Spinal cord (tissue), 9 donors: ENCODE measurements at regions not wholly inside any gene's neighbourhood (a gene's known extent, or its start where the extent isn't known, plus 50 kb on each side); places are given as distances from the start of the nearest gene placed in this dataset.
A peak's percentile ranks its signal among the peaks of the same experiment; 100 is the strongest.
"Not testable (repeated sequence)": the region's sequence is repeated elsewhere in the genome, so short reads cannot be mapped to it uniquely, and the experiment has no call there.

Experiments
- DNase-seq, 6 donors: peaks; one replicate each; pipeline versions ENCODE4 v3.0.0 to v3.0.0-alpha.2; 2013 to 2015; ENCODE audit warnings: low spot score in 6 of 6, low read depth in 4 of 6
- H3K27ac ChIP-seq: one replicate; pipeline ENCODE4 v1.5.1; 2013; ENCODE audit warnings: low read depth, low read length, control low read depth
- H3K27me3 ChIP-seq: one replicate; pipeline ENCODE4 v1.6.1; 2013; ENCODE audit warnings: low read length; ENCODE audit not compliant: control insufficient read depth, insufficient read depth
- H3K36me3 ChIP-seq: one replicate; pipeline ENCODE4 v1.6.1; 2013; ENCODE audit warnings: low read length; ENCODE audit not compliant: control insufficient read depth, insufficient read depth
- H3K4me1 ChIP-seq: one replicate; pipeline ENCODE4 v1.6.1; 2013; ENCODE audit warnings: low read length; ENCODE audit not compliant: control insufficient read depth, insufficient read depth
- H3K4me3 ChIP-seq: one replicate; pipeline ENCODE4 v1.5.1; 2013; ENCODE audit warnings: low read depth, low read length, control low read depth
- H3K9me3 ChIP-seq: one replicate; pipeline ENCODE4 v1.6.1; 2013; ENCODE audit warnings: low read length; ENCODE audit not compliant: control insufficient read depth, insufficient read depth
- WGBS: methylation state at CpG from one replicate; pipeline ENCODE4 v1.1.5; 2013; ENCODE audit warnings: missing lambda C conversion rate; ENCODE audit not compliant: insufficient coverage; 5-methylcytosine and 5-hydroxymethylcytosine counted together
- donor health status: healthy.

DNA sequence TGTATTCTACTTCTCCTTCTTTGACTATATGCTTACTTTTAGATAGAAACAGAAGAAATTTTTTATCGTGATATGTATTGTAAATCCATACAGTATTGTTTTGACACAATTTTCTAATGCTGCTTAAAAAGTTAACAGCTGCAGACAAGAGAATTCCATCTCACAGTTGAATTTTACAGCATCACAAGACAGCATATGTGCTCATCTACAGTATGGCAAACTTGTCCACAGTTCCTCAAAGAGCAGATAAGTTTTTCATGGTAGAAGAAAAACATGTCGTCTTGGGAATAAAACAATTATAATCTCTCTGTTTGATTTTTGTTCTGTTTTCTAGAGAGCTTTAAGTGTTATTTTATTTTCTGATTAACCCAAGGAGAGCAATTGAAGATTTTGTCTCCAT is 438.5 kb upstream of the NUDT12 start:
- DNase-seq = peak in 1 of 6 donors; percentile 55
- Histone ChIP-seq H3K27ac (no peak overlapping the region), H3K4me1 (no peaks in the 10 kb centered on the region), H3K27me3 (no peaks in the 10 kb centered on the region), H3K36me3 (no peaks in the 10 kb centered on the region), H3K4me3 (no peak overlapping the region), H3K9me3 (no peaks in the 10 kb centered on the region)
- no CpG with 5 or more reads among the region's 2 CpGs for WGBS

DNA sequence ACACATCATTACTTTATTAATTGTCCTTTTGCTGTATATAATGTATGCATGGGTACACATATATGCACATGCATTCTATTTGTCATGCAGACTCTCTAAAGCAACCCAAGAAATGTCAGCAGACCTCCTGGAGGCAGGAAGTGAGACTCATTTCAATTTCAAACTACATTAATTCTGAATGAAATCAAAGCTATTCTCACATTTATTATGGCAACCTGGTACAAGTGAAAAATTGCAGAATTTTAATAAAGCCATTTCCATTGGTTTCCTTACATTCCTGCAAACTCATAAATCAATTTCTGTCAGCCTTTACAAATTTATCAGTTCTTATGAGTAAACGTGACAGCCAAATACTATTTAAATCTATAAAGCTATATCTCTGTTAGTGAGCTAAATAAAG is 430.4 kb upstream of the NUDT12 start:
- no CpG with 5 or more reads among the region's 1 CpG for WGBS
- no peak overlapping the region for H3K4me3 ChIP-seq
- no peaks in the 10 kb centered on the region for H3K9me3 ChIP-seq
- no peaks in the 10 kb centered on the region for H3K27me3 ChIP-seq
- no peaks in the 10 kb centered on the region for H3K36me3 ChIP-seq
- H3K4me1 ChIP-seq = no peaks in the 10 kb centered on the region
- no peak overlapping the region for H3K27ac ChIP-seq
- DNase-seq = peak in 1 of 6 donors; percentile 26

DNA sequence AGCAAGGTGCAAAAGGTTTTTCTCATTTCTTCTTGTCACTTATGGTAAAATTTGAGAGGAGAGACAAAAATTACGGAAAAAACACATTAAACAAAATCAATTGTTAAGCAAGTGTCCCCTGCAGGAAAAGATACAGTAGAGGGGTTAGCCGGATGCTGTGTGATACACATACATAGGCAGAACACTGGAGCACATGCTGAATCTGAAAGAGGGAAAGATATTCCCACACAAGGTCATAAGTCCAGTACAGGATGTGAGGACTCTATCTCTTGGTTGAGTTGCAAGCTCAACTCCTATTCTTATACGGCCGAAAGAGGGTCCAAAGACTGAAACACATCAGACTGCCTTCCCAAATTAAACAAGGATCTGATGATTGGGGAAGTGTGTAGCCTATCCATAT is 427.5 kb upstream of the NUDT12 start:
- no peak for DNase-seq
- Histone ChIP-seq H3K27ac (no peak overlapping the region), H3K36me3 (no peaks in the 10 kb centered on the region), H3K4me3 (no peak overlapping the region), H3K4me1 (no peaks in the 10 kb centered on the region), H3K27me3 (no peaks in the 10 kb centered on the region), H3K9me3 (no peaks in the 10 kb centered on the region)
- 100% methylated on average over 1 of the region's 4 CpGs for WGBS

DNA sequence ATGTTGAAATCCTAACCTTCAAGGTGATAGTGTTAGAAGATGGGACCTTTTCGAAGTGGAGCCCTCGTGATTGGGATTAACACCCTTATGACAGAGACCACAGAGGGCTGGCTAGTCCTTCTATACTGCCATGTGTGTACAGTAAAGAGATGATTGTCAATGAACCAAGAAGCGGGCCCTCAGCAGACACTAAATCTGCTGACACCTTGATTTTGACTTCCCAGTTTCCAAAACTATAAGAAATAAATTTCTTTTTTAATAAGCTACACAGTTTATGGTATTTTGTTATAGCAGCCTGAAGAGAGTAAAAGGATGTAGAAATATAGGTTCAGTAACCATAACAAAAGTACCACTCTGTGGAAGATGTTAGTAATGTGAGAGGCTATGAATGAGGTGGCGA is 419.0 kb upstream of the NUDT12 start:
- no peaks in the 10 kb centered on the region for H3K27me3 ChIP-seq
- no peaks in the 10 kb centered on the region for H3K9me3 ChIP-seq
- DNase-seq = no peak
- WGBS = 80% methylated on average over 2 of the region's 4 CpGs
- H3K27ac ChIP-seq = no peak overlapping the region
- no peaks in the 10 kb centered on the region for H3K36me3 ChIP-seq
- no peaks in the 10 kb centered on the region for H3K4me1 ChIP-seq
- H3K4me3 ChIP-seq = no peak overlapping the region

DNA sequence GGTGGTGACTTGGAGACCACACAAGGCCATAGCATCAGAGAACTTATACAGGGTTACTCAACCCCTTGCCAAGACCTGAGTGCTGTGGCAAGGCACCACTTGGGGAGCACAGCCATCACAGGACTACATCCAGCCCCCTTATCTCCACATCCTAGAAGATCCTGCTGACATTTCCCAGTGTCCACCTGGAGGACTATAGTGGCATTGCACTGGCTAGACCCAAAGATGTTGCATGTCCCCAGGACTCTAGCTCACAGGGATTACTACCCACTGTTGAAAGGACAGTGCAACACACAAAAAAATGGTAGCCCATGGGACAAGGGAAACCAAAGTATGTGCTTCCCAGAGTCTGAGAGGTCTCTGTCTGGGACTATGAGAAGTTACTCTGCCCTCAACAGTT is 411.1 kb upstream of the NUDT12 start:
- H3K4me1 ChIP-seq = no peaks in the 10 kb centered on the region
- H3K4me3 ChIP-seq = no peak overlapping the region
- H3K9me3 ChIP-seq = no peaks in the 10 kb centered on the region
- H3K27me3 ChIP-seq = no peaks in the 10 kb centered on the region
- no peak overlapping the region for H3K27ac ChIP-seq
- DNase-seq = no peak
- H3K36me3 ChIP-seq = no peaks in the 10 kb centered on the region

DNA sequence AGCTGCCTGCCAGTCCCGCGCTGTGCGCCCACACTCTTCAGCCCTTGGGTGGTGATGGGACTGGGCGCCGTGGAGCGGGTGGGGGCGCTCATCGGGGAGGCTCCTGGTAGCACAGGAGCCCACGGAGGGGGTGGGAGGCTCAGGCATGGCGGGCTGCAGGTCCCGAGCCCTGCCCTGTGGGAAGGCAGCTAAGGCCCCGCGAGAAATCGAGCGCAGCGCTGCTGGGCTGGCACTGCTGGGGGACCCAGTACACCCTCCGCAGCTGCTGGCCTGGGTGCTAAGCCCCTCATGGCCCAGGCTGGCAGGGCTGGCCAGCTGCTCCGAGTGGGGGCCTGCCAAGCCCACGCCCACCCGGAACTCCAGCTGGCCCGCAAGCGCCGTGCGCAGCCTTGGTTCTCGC is 403.7 kb upstream of the NUDT12 start:
- H3K27me3 ChIP-seq, H3K4me1 ChIP-seq, H3K36me3 ChIP-seq, H3K27ac ChIP-seq, H3K9me3 ChIP-seq, H3K4me3 ChIP-seq, DNase-seq: not testable (repeated sequence)
- 91% methylated on average over 25 of the region's 25 CpGs for WGBS

DNA sequence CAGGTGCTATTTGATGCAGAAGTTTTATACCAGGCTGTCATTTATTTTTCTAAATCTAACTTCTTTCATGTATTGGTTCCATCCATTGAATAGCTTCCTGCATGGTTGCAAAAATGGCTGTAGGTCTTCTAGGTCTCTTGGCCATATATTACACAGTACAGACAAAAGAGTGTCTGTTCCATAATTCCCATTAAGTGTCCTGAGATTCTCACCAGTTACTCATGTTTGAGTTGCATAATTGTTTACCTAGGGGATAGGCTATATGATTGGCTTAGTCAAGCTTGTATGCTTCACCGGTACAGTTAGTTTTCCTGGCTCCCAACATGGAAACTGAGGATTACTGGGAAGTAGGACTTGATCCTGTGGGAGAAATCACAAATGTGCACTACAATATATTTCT is 399.4 kb upstream of the NUDT12 start:
- Histone ChIP-seq H3K27me3 (no peaks in the 10 kb centered on the region), H3K9me3 (no peaks in the 10 kb centered on the region), H3K4me3 (no peak overlapping the region), H3K4me1 (no peaks in the 10 kb centered on the region), H3K36me3 (no peaks in the 10 kb centered on the region), H3K27ac (no peak overlapping the region)
- WGBS = no CpG with 5 or more reads among the region's 1 CpG
- DNase-seq = no peak

DNA sequence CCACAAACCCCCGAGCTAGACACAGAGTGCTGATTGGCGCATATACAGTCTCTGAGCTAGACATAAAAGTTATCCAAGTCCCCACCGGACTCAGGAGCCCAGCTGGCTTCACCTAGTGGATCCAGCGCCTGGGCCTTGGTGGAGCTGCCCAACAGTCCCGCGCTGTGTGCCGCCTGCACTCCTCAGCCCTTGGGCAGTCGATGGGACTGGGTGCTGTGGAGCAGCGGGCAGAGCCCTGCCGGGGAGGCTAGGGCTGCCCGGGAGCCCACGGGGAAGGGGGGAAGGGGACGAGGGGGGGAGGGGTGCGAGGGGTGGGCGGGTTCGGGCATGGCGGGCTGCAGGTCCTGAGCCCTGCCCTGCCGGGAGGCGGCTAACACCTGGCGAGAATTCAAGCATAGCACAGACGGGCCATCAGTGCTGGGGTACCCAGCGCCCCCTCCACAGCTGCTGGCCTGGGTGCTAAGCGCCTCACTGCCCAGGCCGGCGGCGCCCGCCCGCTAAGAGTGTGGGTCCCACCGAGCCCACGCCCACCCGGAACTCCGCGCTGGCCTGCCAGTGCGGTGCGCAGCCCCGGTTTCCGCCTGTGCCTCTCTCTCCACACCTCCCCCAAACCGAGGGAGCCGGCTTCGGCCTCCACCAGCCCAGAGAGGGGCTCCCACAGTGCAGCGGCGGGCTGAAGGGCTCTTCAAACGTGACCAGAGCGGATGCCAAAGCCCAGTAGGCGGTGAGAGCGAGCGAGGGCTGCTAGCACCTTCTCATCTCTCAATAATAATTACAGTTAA is 391.2 kb upstream of the NUDT12 start:
- Histone ChIP-seq H3K27ac (no peak overlapping the region), H3K27me3 (no peaks in the 10 kb centered on the region), H3K36me3 (no peaks in the 10 kb centered on the region), H3K4me3 (no peak overlapping the region), H3K4me1 (no peaks in the 10 kb centered on the region), H3K9me3 (no peaks in the 10 kb centered on the region)
- 94% methylated on average over 34 of the region's 47 CpGs for WGBS
- DNase-seq = no peak

DNA sequence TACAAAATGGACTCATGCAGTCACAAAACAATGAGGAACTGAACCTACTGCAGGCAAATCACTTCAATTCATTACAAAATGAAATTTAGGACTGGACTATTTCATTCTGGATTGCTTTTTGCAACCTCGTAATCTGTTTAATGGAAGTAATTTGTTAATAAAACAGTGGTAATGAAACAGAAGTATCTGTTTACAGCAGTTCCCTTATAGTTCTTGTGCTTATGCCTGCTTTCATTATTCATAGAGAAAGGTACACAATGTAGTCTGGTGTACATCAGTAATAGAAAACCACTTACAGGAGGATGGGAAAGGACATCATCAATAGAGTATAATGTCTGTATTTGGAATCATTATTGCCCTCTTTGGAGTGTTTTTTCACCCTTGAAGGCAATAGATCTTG is 389.2 kb upstream of the NUDT12 start:
- Histone ChIP-seq H3K9me3 (no peaks in the 10 kb centered on the region), H3K36me3 (no peaks in the 10 kb centered on the region), H3K4me3 (no peak overlapping the region), H3K27me3 (no peaks in the 10 kb centered on the region), H3K4me1 (no peaks in the 10 kb centered on the region), H3K27ac (no peak overlapping the region)
- no CpG with 5 or more reads among the region's 1 CpG for WGBS
- peak in 1 of 6 donors; percentile 53 for DNase-seq

DNA sequence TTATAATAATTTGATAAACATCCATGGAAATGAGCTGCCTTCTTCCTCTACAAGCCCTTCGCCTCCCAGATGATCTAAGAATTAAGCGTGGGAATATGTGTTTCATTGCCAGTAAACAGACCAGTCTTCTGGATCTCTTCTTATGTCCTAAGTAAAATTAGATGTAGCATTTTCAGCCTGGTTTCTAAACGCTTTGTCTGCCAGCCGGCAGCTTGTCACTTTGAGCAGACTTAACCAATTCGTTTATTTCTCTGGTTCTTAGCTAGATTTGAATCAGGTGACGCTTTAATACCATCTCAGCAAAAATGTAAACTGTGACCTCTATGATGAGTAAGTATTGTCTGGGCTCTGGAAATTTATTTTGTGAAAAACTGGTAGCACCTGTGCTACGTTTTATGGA is 380.6 kb upstream of the NUDT12 start:
- WGBS = 97% methylated on average over 4 of the region's 7 CpGs
- Histone ChIP-seq H3K36me3 (no peaks in the 10 kb centered on the region), H3K27ac (no peak overlapping the region), H3K4me1 (no peaks in the 10 kb centered on the region), H3K4me3 (no peak overlapping the region), H3K9me3 (no peaks in the 10 kb centered on the region), H3K27me3 (no peaks in the 10 kb centered on the region)
- peak in 1 of 6 donors; percentile 59 for DNase-seq
